GM12878 (cell line): ENCODE measurements at regions not wholly inside any gene's neighbourhood (a gene's known extent, or its start where the extent isn't known, plus 50 kb on each side); places are given as distances from the start of the nearest gene placed in this dataset.

ENCODE experiments used
- CTCF ChIP-seq, 3 experiments: IDR thresholded peaks in 2 of 3; conservative IDR thresholded peaks in 1 of 3; 2 replicates each; pipeline ENCODE4 v1.5.1; 2011; ENCODE audit warnings: low read depth in 3 of 3, low read length in 3 of 3, mild to moderate bottlenecking in 3 of 3, control low read depth in 2 of 3, moderate library complexity in 2 of 3, inconsistent platforms in 1 of 3, mixed read lengths in 1 of 3; ENCODE audit not compliant: control insufficient read depth in 2 of 3, insufficient read depth in 1 of 3; ENCODE audit errors: extremely low read depth in 1 of 3
- SIN3A ChIP-seq: IDR thresholded peaks from 2 replicates; pipeline ENCODE4 v1.6.1; 2012; ENCODE audit warnings: low read depth, low read length, improper control_type of control experiment
- SKIL ChIP-seq: fragments of 450-650 bp; IDR thresholded peaks from 2 replicates; pipeline ENCODE4 v1.6.1; 2017; ENCODE audit warnings: mild to moderate bottlenecking, low read depth, inconsistent platforms; ENCODE audit not compliant: poor library complexity, severe bottlenecking

- TF ChIP-seq CTCF (IDR thresholded peaks at IDR 0.05 in 2 of 3, conservative IDR thresholded peaks at IDR 0.05 in 1 of 3; ENCODE audit: control insufficient read depth in 2 of 3, extremely low read depth in 1 of 3, insufficient read depth in 1 of 3, low read depth in 3 of 3, low read length in 3 of 3) (no peak), SKIL (no peak), SIN3A (no peak)
These were observed 380.3 kb upstream of the MAF start for GRCh38 chr16:79980650-79981521.
